GM23338 (cell line): ENCODE measurements at regions not wholly inside any gene's neighbourhood (a gene's known extent, or its start where the extent isn't known, plus 50 kb on each side); places are given as distances from the start of the nearest gene placed in this dataset.

ENCODE experiments used
- ATAC-seq: fragments of 200-7000 bp; cut with Tn5 transposase; 3 replicates; pipeline ENCODE4 v1.9.1; 2020
- DNase-seq: peaks from one replicate; pipeline ENCODE4 v3.0.0-alpha.2; 2015; ENCODE audit warnings: low spot score
- H2AFZ ChIP-seq: fragments of 200-600 bp; sonication (generic); 2 replicates; pipeline ENCODE4 v1.8.0; 2016; ENCODE audit warnings: antibody characterized with exemption, mild to moderate bottlenecking, moderate library complexity
- H3F3A ChIP-seq: fragments of 200-600 bp; sonication (generic); replicated peaks from 2 replicates; pipeline ENCODE4 v1.8.0; 2017; ENCODE audit warnings: antibody characterized with exemption, mixed run types, low read depth
- H3K27ac ChIP-seq: fragments of 200-600 bp; sonication (generic); 2 replicates; pipeline ENCODE4 v1.6.1; 2016; ENCODE audit warnings: low read depth
- H3K27me3 ChIP-seq: fragments of 200-600 bp; sonication (generic); 2 replicates; pipeline ENCODE4 v1.8.0; 2016; ENCODE audit warnings: mild to moderate bottlenecking, mixed run types, moderate library complexity; ENCODE audit not compliant: insufficient read depth
- H3K36me3 ChIP-seq: fragments of 200-600 bp; sonication (generic); 2 replicates; pipeline ENCODE4 v1.8.0; 2016; ENCODE audit warnings: mild to moderate bottlenecking; ENCODE audit not compliant: insufficient read depth
- H3K4me1 ChIP-seq: fragments of 200-600 bp; sonication (generic); 2 replicates; pipeline ENCODE4 v1.8.0; 2016; ENCODE audit warnings: mild to moderate bottlenecking, moderate library complexity; ENCODE audit not compliant: insufficient read depth
- H3K4me2 ChIP-seq: fragments of 200-600 bp; sonication (generic); 2 replicates; pipeline ENCODE4 v1.7.1; 2017; ENCODE audit warnings: mixed run types
- H3K4me3 ChIP-seq: fragments of 200-600 bp; sonication (generic); 2 replicates; pipeline ENCODE4 v1.6.1; 2016; ENCODE audit warnings: mixed run types
- H3K79me2 ChIP-seq: fragments of 200-600 bp; sonication (generic); replicated peaks from 2 replicates; pipeline ENCODE4 v1.8.0; 2017; ENCODE audit warnings: mild to moderate bottlenecking; ENCODE audit not compliant: insufficient read depth
- H3K9me2 ChIP-seq: fragments of 200-600 bp; sonication (generic); 2 replicates; pipeline ENCODE4 v1.8.0; 2017; ENCODE audit not compliant: insufficient read depth
- H4K20me1 ChIP-seq: fragments of 200-600 bp; sonication (generic); replicated peaks from 2 replicates; pipeline ENCODE4 v1.8.0; 2017; ENCODE audit warnings: mild to moderate bottlenecking; ENCODE audit not compliant: insufficient read depth
- H3K27ac Mint-ChIP-seq: 2 replicates; pipeline ENCODE4 v1.8.0; 2020; ENCODE audit warnings: inconsistent platforms, mild to moderate bottlenecking, moderate library complexity, mixed read lengths
- H3K27me3 Mint-ChIP-seq: 3 replicates; pipeline ENCODE4 v1.8.0; 2022; ENCODE audit warnings: low read depth, mild to moderate bottlenecking, moderate library complexity, mixed read lengths, inconsistent platforms; ENCODE audit not compliant: insufficient read depth, poor library complexity
- H3K36me3 Mint-ChIP-seq: 3 replicates; pipeline ENCODE4 v1.8.0; 2021; ENCODE audit warnings: low read depth, mild to moderate bottlenecking, inconsistent platforms, moderate library complexity, mixed read lengths
- H3K4me1 Mint-ChIP-seq: 3 replicates; pipeline ENCODE4 v1.8.0; 2020; ENCODE audit warnings: mild to moderate bottlenecking, inconsistent platforms, mixed read lengths
- H3K4me3 Mint-ChIP-seq: 3 replicates; pipeline ENCODE4 v1.8.0; 2021; ENCODE audit warnings: moderate library complexity, mild to moderate bottlenecking, inconsistent platforms, mixed read lengths
- H3K9me3 Mint-ChIP-seq: 3 replicates; pipeline ENCODE4 v1.8.0; 2020; ENCODE audit warnings: moderate library complexity, mild to moderate bottlenecking, inconsistent platforms, mixed read lengths
- CREB1 ChIP-seq: fragments of 250-450 bp; sonication (Bioruptor Pico); IDR thresholded peaks from 2 replicates; pipeline ENCODE4 v1.5.0; 2020; ENCODE audit warnings: low read depth, mild to moderate bottlenecking, moderate library complexity
- EZH2 ChIP-seq: fragments of 200-600 bp; sonication (generic); IDR thresholded peaks from one replicate; pipeline ENCODE4 v1.8.0; 2017; ENCODE audit warnings: antibody characterized with exemption, mild to moderate bottlenecking, low read depth; ENCODE audit not compliant: unreplicated experiment
- NANOG ChIP-seq: IDR thresholded peaks from 2 replicates; pipeline ENCODE4 v1.6.1; 2016; ENCODE audit warnings: antibody characterized with exemption, borderline replicate concordance
- STAT1 ChIP-seq: IDR thresholded peaks from one replicate; pipeline ENCODE4 v1.6.1; 2016; ENCODE audit warnings: antibody characterized with exemption; ENCODE audit not compliant: unreplicated experiment
- TF ChIP-seq, protein P1 (sequence below): IDR thresholded peaks from 2 replicates; pipeline ENCODE4 v1.6.1; 2016; ENCODE audit warnings: antibody characterized with exemption
- TF ChIP-seq, protein P2 (sequence below): IDR thresholded peaks from one replicate; pipeline ENCODE4 v1.6.1; 2018; ENCODE audit warnings: antibody characterized with exemption; ENCODE audit not compliant: unreplicated experiment
- TF ChIP-seq, protein P3 (sequence below): fragments of 250-450 bp; sonication (Bioruptor Pico); IDR thresholded peaks from 2 replicates; pipeline ENCODE4 v1.5.0; 2020; ENCODE audit warnings: mild to moderate bottlenecking, moderate library complexity
- TF ChIP-seq, protein P4 (sequence below), 2 experiments: fragments of 200-600 bp in 1 of 2; sonication (generic) in 1 of 2; conservative IDR thresholded peaks; 2 replicates each; pipeline versions ENCODE4 v1.5.1 to v1.6.1; 2016 to 2017; ENCODE audit warnings: antibody characterized with exemption in 2 of 2, low read depth in 2 of 2, mild to moderate bottlenecking in 2 of 2, moderate library complexity in 1 of 2

DNA sequence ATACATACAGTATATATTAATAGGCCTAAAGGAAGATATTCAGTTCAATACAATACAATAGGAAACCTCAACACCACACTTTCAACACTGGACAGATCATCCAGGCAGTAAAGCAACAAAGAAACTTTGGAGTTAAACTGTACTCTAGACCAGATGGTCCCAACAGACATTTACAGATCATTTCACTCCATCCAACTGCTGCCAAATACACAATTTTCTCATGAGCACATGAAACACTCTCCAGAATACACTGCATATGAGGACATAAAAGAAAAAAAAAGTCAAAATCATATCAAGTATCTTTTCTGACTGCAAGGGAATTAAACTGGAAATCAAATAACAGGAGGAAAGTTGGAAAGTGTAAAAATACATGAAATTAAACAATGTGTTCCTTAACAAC lies 607.5 kb upstream of the BRINP3 start:
- Mint-ChIP-seq H3K9me3 (no peaks in the 10 kb centered on the region), H3K27ac (no peak overlapping the region), H3K36me3 (no peaks in the 10 kb centered on the region), H3K4me1 (no peaks in the 10 kb centered on the region), H3K4me3 (no peak overlapping the region), H3K27me3 (no peaks in the 10 kb centered on the region)
- H3K27ac ChIP-seq = no peak overlapping the region
- no peaks in the 10 kb centered on the region for H3K4me1 ChIP-seq
- no peaks in the 10 kb centered on the region for H3K9me2 ChIP-seq
- H3F3A ChIP-seq = no peaks in the 10 kb centered on the region
- no peak overlapping the region for H3K4me3 ChIP-seq
- DNase-seq (no peak), ATAC-seq (no peak)
- H3K79me2 ChIP-seq = no peaks in the 10 kb centered on the region
- TF ChIP-seq, protein P1, sequence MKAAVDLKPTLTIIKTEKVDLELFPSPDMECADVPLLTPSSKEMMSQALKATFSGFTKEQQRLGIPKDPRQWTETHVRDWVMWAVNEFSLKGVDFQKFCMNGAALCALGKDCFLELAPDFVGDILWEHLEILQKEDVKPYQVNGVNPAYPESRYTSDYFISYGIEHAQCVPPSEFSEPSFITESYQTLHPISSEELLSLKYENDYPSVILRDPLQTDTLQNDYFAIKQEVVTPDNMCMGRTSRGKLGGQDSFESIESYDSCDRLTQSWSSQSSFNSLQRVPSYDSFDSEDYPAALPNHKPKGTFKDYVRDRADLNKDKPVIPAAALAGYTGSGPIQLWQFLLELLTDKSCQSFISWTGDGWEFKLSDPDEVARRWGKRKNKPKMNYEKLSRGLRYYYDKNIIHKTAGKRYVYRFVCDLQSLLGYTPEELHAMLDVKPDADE = no peak
- TF ChIP-seq, protein P2, sequence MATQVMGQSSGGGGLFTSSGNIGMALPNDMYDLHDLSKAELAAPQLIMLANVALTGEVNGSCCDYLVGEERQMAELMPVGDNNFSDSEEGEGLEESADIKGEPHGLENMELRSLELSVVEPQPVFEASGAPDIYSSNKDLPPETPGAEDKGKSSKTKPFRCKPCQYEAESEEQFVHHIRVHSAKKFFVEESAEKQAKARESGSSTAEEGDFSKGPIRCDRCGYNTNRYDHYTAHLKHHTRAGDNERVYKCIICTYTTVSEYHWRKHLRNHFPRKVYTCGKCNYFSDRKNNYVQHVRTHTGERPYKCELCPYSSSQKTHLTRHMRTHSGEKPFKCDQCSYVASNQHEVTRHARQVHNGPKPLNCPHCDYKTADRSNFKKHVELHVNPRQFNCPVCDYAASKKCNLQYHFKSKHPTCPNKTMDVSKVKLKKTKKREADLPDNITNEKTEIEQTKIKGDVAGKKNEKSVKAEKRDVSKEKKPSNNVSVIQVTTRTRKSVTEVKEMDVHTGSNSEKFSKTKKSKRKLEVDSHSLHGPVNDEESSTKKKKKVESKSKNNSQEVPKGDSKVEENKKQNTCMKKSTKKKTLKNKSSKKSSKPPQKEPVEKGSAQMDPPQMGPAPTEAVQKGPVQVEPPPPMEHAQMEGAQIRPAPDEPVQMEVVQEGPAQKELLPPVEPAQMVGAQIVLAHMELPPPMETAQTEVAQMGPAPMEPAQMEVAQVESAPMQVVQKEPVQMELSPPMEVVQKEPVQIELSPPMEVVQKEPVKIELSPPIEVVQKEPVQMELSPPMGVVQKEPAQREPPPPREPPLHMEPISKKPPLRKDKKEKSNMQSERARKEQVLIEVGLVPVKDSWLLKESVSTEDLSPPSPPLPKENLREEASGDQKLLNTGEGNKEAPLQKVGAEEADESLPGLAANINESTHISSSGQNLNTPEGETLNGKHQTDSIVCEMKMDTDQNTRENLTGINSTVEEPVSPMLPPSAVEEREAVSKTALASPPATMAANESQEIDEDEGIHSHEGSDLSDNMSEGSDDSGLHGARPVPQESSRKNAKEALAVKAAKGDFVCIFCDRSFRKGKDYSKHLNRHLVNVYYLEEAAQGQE = no peak
- TF ChIP-seq STAT1 = no peak
- no peak for TF ChIP-seq NANOG
- TF ChIP-seq EZH2 = no peak
- H3K4me2 ChIP-seq = no peak overlapping the region
- H4K20me1 ChIP-seq = no peaks in the 10 kb centered on the region
- H3K27me3 ChIP-seq = no peaks in the 10 kb centered on the region
- no peaks in the 10 kb centered on the region for H3K36me3 ChIP-seq
- H2AFZ ChIP-seq = no peak overlapping the region

DNA sequence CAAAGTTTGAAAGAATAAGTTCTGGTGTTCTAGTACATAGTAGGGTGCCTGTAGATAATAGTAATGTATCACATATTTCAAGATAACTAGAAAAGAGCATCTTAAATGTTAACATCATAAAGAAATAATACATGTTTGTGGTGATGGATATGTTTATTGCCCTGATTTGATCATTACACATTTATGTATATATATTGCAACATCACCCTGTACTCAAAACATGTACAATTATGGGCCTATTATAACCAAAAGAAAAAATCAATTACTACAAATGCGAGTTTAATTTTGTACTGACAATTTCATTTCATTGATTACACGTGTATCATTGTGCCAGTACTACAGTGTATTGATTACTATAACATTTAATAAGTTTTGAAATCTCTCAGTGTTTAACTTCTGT lies 609.2 kb upstream of the BRINP3 start:
- no peaks in the 10 kb centered on the region for H3K9me2 ChIP-seq
- H3K27ac Mint-ChIP-seq = no peak overlapping the region
- no peaks in the 10 kb centered on the region for H3K36me3 ChIP-seq
- no peaks in the 10 kb centered on the region for H3K27me3 ChIP-seq
- no peaks in the 10 kb centered on the region for H3K36me3 Mint-ChIP-seq
- no peaks in the 10 kb centered on the region for H4K20me1 ChIP-seq
- H2AFZ ChIP-seq = no peak overlapping the region
- H3K4me1 Mint-ChIP-seq = no peaks in the 10 kb centered on the region
- H3K4me3 ChIP-seq = no peak overlapping the region
- H3K4me2 ChIP-seq = no peak overlapping the region
- H3K27ac ChIP-seq = no peak overlapping the region
- no peaks in the 10 kb centered on the region for H3K4me1 ChIP-seq
- H3K27me3 Mint-ChIP-seq = no peaks in the 10 kb centered on the region
- DNase-seq (no peak), ATAC-seq (no peak)
- no peaks in the 10 kb centered on the region for H3K79me2 ChIP-seq
- H3F3A ChIP-seq = no peaks in the 10 kb centered on the region
- no peak overlapping the region for H3K4me3 Mint-ChIP-seq
- no peaks in the 10 kb centered on the region for H3K9me3 Mint-ChIP-seq
- TF ChIP-seq, protein P1 = no peak
- TF ChIP-seq CREB1 (CRISPR knock-in tag) (no peak), NANOG (no peak), EZH2 (no peak)
- TF ChIP-seq, protein P3, sequence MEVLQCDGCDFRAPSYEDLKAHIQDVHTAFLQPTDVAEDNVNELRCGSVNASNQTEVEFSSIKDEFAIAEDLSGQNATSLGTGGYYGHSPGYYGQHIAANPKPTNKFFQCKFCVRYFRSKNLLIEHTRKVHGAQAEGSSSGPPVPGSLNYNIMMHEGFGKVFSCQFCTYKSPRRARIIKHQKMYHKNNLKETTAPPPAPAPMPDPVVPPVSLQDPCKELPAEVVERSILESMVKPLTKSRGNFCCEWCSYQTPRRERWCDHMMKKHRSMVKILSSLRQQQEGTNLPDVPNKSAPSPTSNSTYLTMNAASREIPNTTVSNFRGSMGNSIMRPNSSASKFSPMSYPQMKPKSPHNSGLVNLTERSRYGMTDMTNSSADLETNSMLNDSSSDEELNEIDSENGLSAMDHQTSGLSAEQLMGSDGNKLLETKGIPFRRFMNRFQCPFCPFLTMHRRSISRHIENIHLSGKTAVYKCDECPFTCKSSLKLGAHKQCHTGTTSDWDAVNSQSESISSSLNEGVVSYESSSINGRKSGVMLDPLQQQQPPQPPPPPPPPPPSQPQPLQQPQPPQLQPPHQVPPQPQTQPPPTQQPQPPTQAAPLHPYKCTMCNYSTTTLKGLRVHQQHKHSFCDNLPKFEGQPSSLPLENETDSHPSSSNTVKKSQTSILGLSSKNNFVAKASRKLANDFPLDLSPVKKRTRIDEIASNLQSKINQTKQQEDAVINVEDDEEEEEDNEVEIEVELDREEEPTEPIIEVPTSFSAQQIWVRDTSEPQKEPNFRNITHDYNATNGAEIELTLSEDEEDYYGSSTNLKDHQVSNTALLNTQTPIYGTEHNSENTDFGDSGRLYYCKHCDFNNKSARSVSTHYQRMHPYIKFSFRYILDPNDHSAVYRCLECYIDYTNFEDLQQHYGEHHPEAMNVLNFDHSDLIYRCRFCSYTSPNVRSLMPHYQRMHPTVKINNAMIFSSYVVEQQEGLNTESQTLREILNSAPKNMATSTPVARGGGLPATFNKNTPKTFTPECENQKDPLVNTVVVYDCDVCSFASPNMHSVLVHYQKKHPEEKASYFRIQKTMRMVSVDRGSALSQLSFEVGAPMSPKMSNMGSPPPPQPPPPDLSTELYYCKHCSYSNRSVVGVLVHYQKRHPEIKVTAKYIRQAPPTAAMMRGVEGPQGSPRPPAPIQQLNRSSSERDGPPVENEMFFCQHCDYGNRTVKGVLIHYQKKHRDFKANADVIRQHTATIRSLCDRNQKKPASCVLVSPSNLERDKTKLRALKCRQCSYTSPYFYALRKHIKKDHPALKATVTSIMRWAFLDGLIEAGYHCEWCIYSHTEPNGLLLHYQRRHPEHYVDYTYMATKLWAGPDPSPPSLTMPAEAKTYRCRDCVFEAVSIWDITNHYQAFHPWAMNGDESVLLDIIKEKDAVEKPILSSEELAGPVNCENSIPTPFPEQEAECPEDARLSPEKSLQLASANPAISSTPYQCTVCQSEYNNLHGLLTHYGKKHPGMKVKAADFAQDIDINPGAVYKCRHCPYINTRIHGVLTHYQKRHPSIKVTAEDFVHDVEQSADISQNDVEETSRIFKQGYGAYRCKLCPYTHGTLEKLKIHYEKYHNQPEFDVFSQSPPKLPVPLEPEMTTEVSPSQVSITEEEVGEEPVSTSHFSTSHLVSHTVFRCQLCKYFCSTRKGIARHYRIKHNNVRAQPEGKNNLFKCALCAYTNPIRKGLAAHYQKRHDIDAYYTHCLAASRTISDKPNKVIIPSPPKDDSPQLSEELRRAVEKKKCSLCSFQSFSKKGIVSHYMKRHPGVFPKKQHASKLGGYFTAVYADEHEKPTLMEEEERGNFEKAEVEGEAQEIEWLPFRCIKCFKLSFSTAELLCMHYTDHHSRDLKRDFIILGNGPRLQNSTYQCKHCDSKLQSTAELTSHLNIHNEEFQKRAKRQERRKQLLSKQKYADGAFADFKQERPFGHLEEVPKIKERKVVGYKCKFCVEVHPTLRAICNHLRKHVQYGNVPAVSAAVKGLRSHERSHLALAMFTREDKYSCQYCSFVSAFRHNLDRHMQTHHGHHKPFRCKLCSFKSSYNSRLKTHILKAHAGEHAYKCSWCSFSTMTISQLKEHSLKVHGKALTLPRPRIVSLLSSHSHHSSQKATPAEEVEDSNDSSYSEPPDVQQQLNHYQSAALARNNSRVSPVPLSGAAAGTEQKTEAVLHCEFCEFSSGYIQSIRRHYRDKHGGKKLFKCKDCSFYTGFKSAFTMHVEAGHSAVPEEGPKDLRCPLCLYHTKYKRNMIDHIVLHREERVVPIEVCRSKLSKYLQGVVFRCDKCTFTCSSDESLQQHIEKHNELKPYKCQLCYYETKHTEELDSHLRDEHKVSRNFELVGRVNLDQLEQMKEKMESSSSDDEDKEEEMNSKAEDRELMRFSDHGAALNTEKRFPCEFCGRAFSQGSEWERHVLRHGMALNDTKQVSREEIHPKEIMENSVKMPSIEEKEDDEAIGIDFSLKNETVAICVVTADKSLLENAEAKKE (CRISPR knock-in tag) = no peak
- TF ChIP-seq, protein P4, sequence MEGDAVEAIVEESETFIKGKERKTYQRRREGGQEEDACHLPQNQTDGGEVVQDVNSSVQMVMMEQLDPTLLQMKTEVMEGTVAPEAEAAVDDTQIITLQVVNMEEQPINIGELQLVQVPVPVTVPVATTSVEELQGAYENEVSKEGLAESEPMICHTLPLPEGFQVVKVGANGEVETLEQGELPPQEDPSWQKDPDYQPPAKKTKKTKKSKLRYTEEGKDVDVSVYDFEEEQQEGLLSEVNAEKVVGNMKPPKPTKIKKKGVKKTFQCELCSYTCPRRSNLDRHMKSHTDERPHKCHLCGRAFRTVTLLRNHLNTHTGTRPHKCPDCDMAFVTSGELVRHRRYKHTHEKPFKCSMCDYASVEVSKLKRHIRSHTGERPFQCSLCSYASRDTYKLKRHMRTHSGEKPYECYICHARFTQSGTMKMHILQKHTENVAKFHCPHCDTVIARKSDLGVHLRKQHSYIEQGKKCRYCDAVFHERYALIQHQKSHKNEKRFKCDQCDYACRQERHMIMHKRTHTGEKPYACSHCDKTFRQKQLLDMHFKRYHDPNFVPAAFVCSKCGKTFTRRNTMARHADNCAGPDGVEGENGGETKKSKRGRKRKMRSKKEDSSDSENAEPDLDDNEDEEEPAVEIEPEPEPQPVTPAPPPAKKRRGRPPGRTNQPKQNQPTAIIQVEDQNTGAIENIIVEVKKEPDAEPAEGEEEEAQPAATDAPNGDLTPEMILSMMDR (conservative IDR thresholded peaks at IDR 0.05; ENCODE audit: low read depth in 2 of 2) = no peak
